ENCODE measurements at regions not wholly inside any gene's neighbourhood (a gene's known extent, or its start where the extent isn't known, plus 50 kb on each side); places are given as distances from the start of the nearest gene placed in this dataset.

DNA sequence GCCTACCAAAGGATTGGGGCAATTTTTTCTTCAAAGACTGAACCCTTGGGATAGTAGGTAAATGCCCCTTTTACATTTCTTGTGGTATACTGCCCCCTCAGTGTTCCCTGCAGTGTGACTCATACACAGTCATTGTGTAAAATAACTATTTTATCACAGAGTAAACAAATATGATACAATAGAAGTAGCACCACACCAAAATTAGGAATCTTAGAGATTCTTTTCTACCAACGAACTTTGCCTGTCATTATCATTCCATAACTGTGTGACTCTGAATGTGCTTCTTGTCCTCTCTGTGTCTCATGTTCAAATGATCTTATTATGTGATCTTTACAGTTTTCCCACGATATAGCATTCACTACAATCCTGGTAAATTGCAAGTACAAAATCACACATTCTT is 517.0 kb downstream of the ZIC3 start:
- TF ChIP-seq, protein P1, sequence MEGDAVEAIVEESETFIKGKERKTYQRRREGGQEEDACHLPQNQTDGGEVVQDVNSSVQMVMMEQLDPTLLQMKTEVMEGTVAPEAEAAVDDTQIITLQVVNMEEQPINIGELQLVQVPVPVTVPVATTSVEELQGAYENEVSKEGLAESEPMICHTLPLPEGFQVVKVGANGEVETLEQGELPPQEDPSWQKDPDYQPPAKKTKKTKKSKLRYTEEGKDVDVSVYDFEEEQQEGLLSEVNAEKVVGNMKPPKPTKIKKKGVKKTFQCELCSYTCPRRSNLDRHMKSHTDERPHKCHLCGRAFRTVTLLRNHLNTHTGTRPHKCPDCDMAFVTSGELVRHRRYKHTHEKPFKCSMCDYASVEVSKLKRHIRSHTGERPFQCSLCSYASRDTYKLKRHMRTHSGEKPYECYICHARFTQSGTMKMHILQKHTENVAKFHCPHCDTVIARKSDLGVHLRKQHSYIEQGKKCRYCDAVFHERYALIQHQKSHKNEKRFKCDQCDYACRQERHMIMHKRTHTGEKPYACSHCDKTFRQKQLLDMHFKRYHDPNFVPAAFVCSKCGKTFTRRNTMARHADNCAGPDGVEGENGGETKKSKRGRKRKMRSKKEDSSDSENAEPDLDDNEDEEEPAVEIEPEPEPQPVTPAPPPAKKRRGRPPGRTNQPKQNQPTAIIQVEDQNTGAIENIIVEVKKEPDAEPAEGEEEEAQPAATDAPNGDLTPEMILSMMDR (IDR thresholded peaks at IDR 0.05), result no peak
- TF ChIP-seq, protein P2, sequence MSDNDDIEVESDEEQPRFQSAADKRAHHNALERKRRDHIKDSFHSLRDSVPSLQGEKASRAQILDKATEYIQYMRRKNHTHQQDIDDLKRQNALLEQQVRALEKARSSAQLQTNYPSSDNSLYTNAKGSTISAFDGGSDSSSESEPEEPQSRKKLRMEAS (CRISPR knock-in tag; IDR thresholded peaks at IDR 0.05), result no peak
- TF ChIP-seq FOXJ3 (CRISPR knock-in tag; IDR thresholded peaks at IDR 0.05; ENCODE audit: borderline replicate concordance) (no peak), GTF2I (CRISPR knock-in tag; conservative IDR thresholded peaks at IDR 0.05) (no peak), ZBTB21 (CRISPR knock-in tag; IDR thresholded peaks at IDR 0.05; ENCODE audit: borderline replicate concordance) (no peak), PRDM15 (CRISPR knock-in tag; IDR thresholded peaks at IDR 0.05) (no peak), NFYB (CRISPR knock-in tag; conservative IDR thresholded peaks at IDR 0.05; ENCODE audit: low read depth) (no peak), ZNF512 (CRISPR knock-in tag; IDR thresholded peaks at IDR 0.05; ENCODE audit: borderline replicate concordance) (no peak), TP53 (CRISPR knock-in tag; IDR thresholded peaks at IDR 0.05) (no peak), ZNF232 (CRISPR knock-in tag; IDR thresholded peaks at IDR 0.05) (no peak), USF1 (CRISPR knock-in tag; IDR thresholded peaks at IDR 0.05) (no peak), NFE2L1 (CRISPR knock-in tag; IDR thresholded peaks at IDR 0.05) (no peak)
- TF ChIP-seq, protein P3, sequence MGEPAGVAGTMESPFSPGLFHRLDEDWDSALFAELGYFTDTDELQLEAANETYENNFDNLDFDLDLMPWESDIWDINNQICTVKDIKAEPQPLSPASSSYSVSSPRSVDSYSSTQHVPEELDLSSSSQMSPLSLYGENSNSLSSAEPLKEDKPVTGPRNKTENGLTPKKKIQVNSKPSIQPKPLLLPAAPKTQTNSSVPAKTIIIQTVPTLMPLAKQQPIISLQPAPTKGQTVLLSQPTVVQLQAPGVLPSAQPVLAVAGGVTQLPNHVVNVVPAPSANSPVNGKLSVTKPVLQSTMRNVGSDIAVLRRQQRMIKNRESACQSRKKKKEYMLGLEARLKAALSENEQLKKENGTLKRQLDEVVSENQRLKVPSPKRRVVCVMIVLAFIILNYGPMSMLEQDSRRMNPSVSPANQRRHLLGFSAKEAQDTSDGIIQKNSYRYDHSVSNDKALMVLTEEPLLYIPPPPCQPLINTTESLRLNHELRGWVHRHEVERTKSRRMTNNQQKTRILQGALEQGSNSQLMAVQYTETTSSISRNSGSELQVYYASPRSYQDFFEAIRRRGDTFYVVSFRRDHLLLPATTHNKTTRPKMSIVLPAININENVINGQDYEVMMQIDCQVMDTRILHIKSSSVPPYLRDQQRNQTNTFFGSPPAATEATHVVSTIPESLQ (CRISPR knock-in tag; IDR thresholded peaks at IDR 0.05), result no peak
- TF ChIP-seq, protein P4, sequence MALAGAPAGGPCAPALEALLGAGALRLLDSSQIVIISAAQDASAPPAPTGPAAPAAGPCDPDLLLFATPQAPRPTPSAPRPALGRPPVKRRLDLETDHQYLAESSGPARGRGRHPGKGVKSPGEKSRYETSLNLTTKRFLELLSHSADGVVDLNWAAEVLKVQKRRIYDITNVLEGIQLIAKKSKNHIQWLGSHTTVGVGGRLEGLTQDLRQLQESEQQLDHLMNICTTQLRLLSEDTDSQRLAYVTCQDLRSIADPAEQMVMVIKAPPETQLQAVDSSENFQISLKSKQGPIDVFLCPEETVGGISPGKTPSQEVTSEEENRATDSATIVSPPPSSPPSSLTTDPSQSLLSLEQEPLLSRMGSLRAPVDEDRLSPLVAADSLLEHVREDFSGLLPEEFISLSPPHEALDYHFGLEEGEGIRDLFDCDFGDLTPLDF (CRISPR knock-in tag; IDR thresholded peaks at IDR 0.05), result no peak
